HepG2 (cell line): ENCODE measurements at regions not wholly inside any gene's neighbourhood (a gene's known extent, or its start where the extent isn't known, plus 50 kb on each side); places are given as distances from the start of the nearest gene placed in this dataset.

ENCODE experiments used
- ATAC-seq: fragments of 200-7000 bp; cut with Tn5 transposase; 3 replicates; pipeline ENCODE4 v1.9.1; 2020; ENCODE audit warnings: mild to moderate bottlenecking, moderate library complexity
- BruUV-seq: library from RNA; stranded (reverse); fragments of 400-500 nt; replicated peaks from 2 replicates; lab custom pipeline; 2021; lab: Mats Ljungman, UMichigan
- CTCF ChIA-PET: fragments of 300-600 bp; formaldehyde crosslinking; extraction: SDS; loops from one replicate; lab custom pipeline; 2021; ENCODE audit warnings: low total read pairs, inconsistent platforms, low intra/inter-chr PET ratio; lab: Yijun Ruan, JAX
- POLR2A ChIA-PET: fragments of 350-600 bp; sonication (Branson Sonifier 250); formaldehyde crosslinking; loops from one replicate; lab custom pipeline; 2020; ENCODE audit warnings: antibody characterized with exemption, inconsistent platforms; lab: Yijun Ruan, JAX
- DNase-seq: peaks from one replicate; pipeline ENCODE4 v3.0.0-alpha.2; 2015; ENCODE audit warnings: low spot score
- FAIRE-seq: peaks from 3 replicates; lab custom pipeline; 2011; peaks lifted over from hg19 to GRCh38; lab: Jason Lieb, UNC
- H2AFZ ChIP-seq: one replicate; pipeline ENCODE4 v1.6.1; 2011; ENCODE audit warnings: low read length, inconsistent platforms
- H3K27ac ChIP-seq: fragments of 300-600 bp; 3 replicates; pipeline ENCODE4 v1.8.0; 2011; ENCODE audit warnings: mixed run types, mild to moderate bottlenecking, mixed read lengths, low read length, inconsistent platforms; ENCODE audit not compliant: insufficient read depth; ENCODE audit errors: extremely low read length
- H3K27me3 ChIP-seq, 2 experiments: fragments of 200-600 bp in 1 of 2; 2 replicates in 1 of 2; 3 replicates in 1 of 2; pipeline versions ENCODE4 v1.6.0 to v1.8.0; 2011; ENCODE audit warnings: low read length in 2 of 2, mild to moderate bottlenecking in 2 of 2, moderate library complexity in 2 of 2, inconsistent platforms in 1 of 2; ENCODE audit not compliant: insufficient read depth in 2 of 2, control insufficient read depth in 1 of 2
- H3K36me3 ChIP-seq, 2 experiments: fragments of 200-600 bp in 1 of 2; replicated peaks in 1 of 2; 2 replicates in 1 of 2; 3 replicates in 1 of 2; pipeline versions ENCODE4 v1.5.1 to v1.8.0; 2011; ENCODE audit warnings: low read length in 2 of 2, inconsistent platforms in 1 of 2; ENCODE audit not compliant: insufficient read depth in 2 of 2, control insufficient read depth in 1 of 2
- H3K4me1 ChIP-seq: 2 replicates; pipeline ENCODE4 v1.5.1; 2012; ENCODE audit warnings: low read length, inconsistent platforms; ENCODE audit not compliant: insufficient read depth
- H3K4me2 ChIP-seq: 2 replicates; pipeline ENCODE4 v1.6.0; 2011; ENCODE audit warnings: low read depth, low read length, inconsistent platforms
- H3K4me3 ChIP-seq, 3 experiments: fragments of 200-600 bp in 1 of 3; sonication (generic), shearing (Covaris generic) in 1 of 3; replicated peaks in 1 of 3; 2 replicates each; pipeline ENCODE4 v1.5.1; 2011 to 2016; ENCODE audit warnings: low read length in 3 of 3, inconsistent platforms in 2 of 3, low read depth in 2 of 3, mild to moderate bottlenecking in 2 of 3, control low read depth in 1 of 3, mixed read lengths in 1 of 3; ENCODE audit not compliant: insufficient read depth in 1 of 3
- H3K79me2 ChIP-seq: one replicate; pipeline ENCODE4 v1.6.1; 2011; ENCODE audit warnings: low read length, inconsistent platforms; ENCODE audit not compliant: insufficient read depth
- H3K9ac ChIP-seq: 2 replicates; pipeline ENCODE4 v1.6.0; 2011; ENCODE audit warnings: mild to moderate bottlenecking, low read depth, low read length, inconsistent platforms; ENCODE audit not compliant: insufficient read depth
- H3K9me3 ChIP-seq: 2 replicates; pipeline ENCODE4 v1.5.1; 2012; ENCODE audit warnings: mild to moderate bottlenecking, low read length
- H4K20me1 ChIP-seq: 2 replicates; pipeline ENCODE4 v1.6.0; 2011; ENCODE audit warnings: inconsistent platforms, mild to moderate bottlenecking, low read length, moderate library complexity; ENCODE audit not compliant: insufficient read depth
- FOXC1 ChIP-seq: sonication (generic); formaldehyde crosslinking; IDR thresholded peaks from 2 replicates; pipeline ENCODE4 v1.8.0; 2022; ENCODE audit warnings: mild to moderate bottlenecking, missing genetic modification reagents, borderline replicate concordance
- HDAC1 ChIP-seq: sonication (generic); formaldehyde crosslinking; IDR thresholded peaks from 2 replicates; pipeline ENCODE4 v1.5.1; 2020; ENCODE audit warnings: mild to moderate bottlenecking, missing genetic modification reagents
- MED1 ChIP-seq: sonication (generic); formaldehyde crosslinking; IDR thresholded peaks from 2 replicates; pipeline ENCODE4 v1.4.0; 2020; ENCODE audit warnings: missing genetic modification reagents
- NFATC3 ChIP-seq: sonication (generic); formaldehyde crosslinking; IDR thresholded peaks from 2 replicates; pipeline ENCODE4 v1.5.1; 2020; ENCODE audit warnings: mild to moderate bottlenecking, missing genetic modification reagents
- SALL1 ChIP-seq: sonication (generic); formaldehyde crosslinking; IDR thresholded peaks from 2 replicates; pipeline ENCODE4 v1.8.0; 2022; ENCODE audit warnings: mild to moderate bottlenecking, missing genetic modification reagents
- SALL2 ChIP-seq: sonication (generic); formaldehyde crosslinking; IDR thresholded peaks from 2 replicates; pipeline ENCODE4 v1.8.1; 2023; ENCODE audit warnings: mild to moderate bottlenecking, missing genetic modification reagents, inconsistent platforms
- U2AF2 ChIP-seq: fragments of 200-400 bp; formaldehyde crosslinking; IDR thresholded peaks from 2 replicates; pipeline ENCODE4 v1.6.1; 2017; ENCODE audit warnings: low read depth, mild to moderate bottlenecking, low read length
- ZFP36L1 ChIP-seq: sonication (generic); formaldehyde crosslinking; IDR thresholded peaks from 2 replicates; pipeline ENCODE4 v1.8.0; 2022; ENCODE audit warnings: mild to moderate bottlenecking, missing genetic modification reagents, moderate library complexity
- ZNF17 ChIP-seq: sonication (generic); formaldehyde crosslinking; IDR thresholded peaks from 2 replicates; pipeline ENCODE4 v1.5.0; 2020; ENCODE audit warnings: mild to moderate bottlenecking, missing genetic modification reagents
- ZNF234 ChIP-seq: sonication (generic); formaldehyde crosslinking; conservative IDR thresholded peaks from 2 replicates; pipeline ENCODE4 v1.5.1; 2020; ENCODE audit warnings: mild to moderate bottlenecking, missing genetic modification reagents
- ZNF792 ChIP-seq: IDR thresholded peaks from 2 replicates; pipeline ENCODE4 v1.6.1; 2016
- ZUFSP ChIP-seq: sonication (generic); formaldehyde crosslinking; IDR thresholded peaks from 2 replicates; pipeline ENCODE4 v1.9.0; 2021; ENCODE audit warnings: missing genetic modification reagents, mild to moderate bottlenecking, borderline replicate concordance
- WGBS: methylation state at CpG from one replicate; pipeline ENCODE4 v1.1.6; 2017; ENCODE audit warnings: low lambda C conversion rate; 5-methylcytosine and 5-hydroxymethylcytosine counted together
- in situ Hi-C: cut with HindIII; loops from 2 replicates; pipeline ENCODE4 v1.10.0; 2017; ENCODE audit warnings: low pct_unique_long_range_greater_than_20kb; ENCODE audit not compliant: extremely low pct_ligation_motif_present
- intact Hi-C: fragments of 100-400 bp; cut with micrococcal nuclease; formaldehyde crosslinking; loops from one replicate; pipeline ENCODE4 v1.10.0; 2022; ENCODE audit not compliant: unreplicated experiment

GRCh38 chr4:24403265-24403664 is 181.1 kb downstream of the DHX15 start (continued):
- TF ChIP-seq MED1: no peak
- no peak for TF ChIP-seq ZNF792
- TF ChIP-seq ZNF17 (CRISPR knock-in tag): no peak
- TF ChIP-seq ZFP36L1: no peak

- H3K4me3 ChIP-seq: no peak overlapping the region
- BruUV-seq: no TSS peak
- no peak for DNase-seq
- FAIRE-seq: no peak
- ChIA-PET CTCF (no interaction called here), POLR2A (no interaction called here)
- no peaks in the 10 kb centered on the region for H3K9me3 ChIP-seq
- H3K9ac ChIP-seq: no peak overlapping the region
- H3K27ac ChIP-seq: no peak overlapping the region
- in situ Hi-C loops (loop anchor here (25.0 kb wide), 1 partner anchor 713 kb away; no protein-coding TSS in a partner anchor), intact Hi-C loops (no loop called here)
- no peak overlapping the region for H3K4me2 ChIP-seq
- no peaks in the 10 kb centered on the region for H3K36me3 ChIP-seq
- no peaks in the 10 kb centered on the region for H3K4me1 ChIP-seq
- H3K79me2 ChIP-seq: no peaks in the 10 kb centered on the region
- no peaks in the 10 kb centered on the region for H4K20me1 ChIP-seq
- ATAC-seq: no peak
- no peaks in the 10 kb centered on the region; a peak in 1 of 5 replicates for H3K27me3 ChIP-seq
- 65% methylated on average over 3 of the region's 3 CpGs for WGBS
- H2AFZ ChIP-seq: no peak overlapping the region
- no peak for TF ChIP-seq ZNF234 (CRISPR knock-in tag)
- no peak for TF ChIP-seq HDAC1 (CRISPR knock-in tag)
- TF ChIP-seq ZUFSP (CRISPR knock-in tag): no peak
- no peak for TF ChIP-seq SALL2
- no peak for TF ChIP-seq NFATC3
- TF ChIP-seq SALL1 (CRISPR knock-in tag): no peak
- TF ChIP-seq U2AF2: no peak
- no peak for TF ChIP-seq FOXC1
Measured at GRCh38 chr4:24400537-24400936, 183.8 kb downstream of the DHX15 start.
